Panc1 (cell line): ENCODE measurements at regions not wholly inside any gene's neighbourhood (a gene's known extent, or its start where the extent isn't known, plus 50 kb on each side); places are given as distances from the start of the nearest gene placed in this dataset.

Experiments
- CTCF ChIP-seq: fragments of 450-650 bp; IDR thresholded peaks from 2 replicates; pipeline ENCODE4 v1.5.1; 2017; ENCODE audit warnings: mild to moderate bottlenecking
- POLR2AphosphoS5 ChIP-seq: IDR thresholded peaks from 2 replicates; pipeline ENCODE4 v1.6.1; 2012; ENCODE audit warnings: mild to moderate bottlenecking, low read depth, low read length, moderate library complexity
- SIN3A ChIP-seq: IDR thresholded peaks from 2 replicates; pipeline ENCODE4 v1.6.1; 2012; ENCODE audit warnings: low read depth, mild to moderate bottlenecking, low read length, moderate library complexity, borderline replicate concordance; ENCODE audit not compliant: insufficient read depth
- TCF7L2 ChIP-seq: IDR thresholded peaks from 2 replicates; pipeline ENCODE4 v1.6.1; 2011; ENCODE audit warnings: mild to moderate bottlenecking, low read depth, low read length, inconsistent platforms
- TF ChIP-seq, protein P1 (sequence below), 2 experiments: IDR thresholded peaks; 2 replicates each; pipeline ENCODE4 v1.6.1; 2011 to 2012; ENCODE audit warnings: low read depth in 2 of 2, control low read depth in 1 of 2, low read length in 1 of 2, mild to moderate bottlenecking in 1 of 2, moderate library complexity in 1 of 2; ENCODE audit not compliant: insufficient read depth in 1 of 2

DNA sequence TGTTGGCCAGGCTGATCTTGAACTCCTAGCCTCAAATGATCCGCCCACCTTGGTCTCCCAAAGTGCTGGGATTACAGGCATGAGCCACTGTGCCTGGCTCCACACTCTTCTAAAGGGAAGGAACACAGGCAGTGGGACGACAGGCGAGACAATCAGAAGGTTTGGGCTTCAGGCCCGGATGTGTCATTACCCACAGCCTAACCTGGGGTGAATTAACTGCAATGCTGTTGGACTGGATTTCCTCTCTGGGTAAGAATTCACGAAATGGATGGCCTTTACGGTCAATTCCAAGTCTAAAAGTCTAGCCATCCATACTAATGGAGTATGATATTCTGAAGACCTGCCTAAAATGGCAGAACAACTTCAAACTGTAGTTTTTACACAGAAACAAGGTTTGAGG lies 83.7 kb upstream of the CCDC28A start:
- TF ChIP-seq CTCF (no peak), POLR2AphosphoS5 (no peak), SIN3A (no peak), TCF7L2 (no peak)
- TF ChIP-seq, protein P1, sequence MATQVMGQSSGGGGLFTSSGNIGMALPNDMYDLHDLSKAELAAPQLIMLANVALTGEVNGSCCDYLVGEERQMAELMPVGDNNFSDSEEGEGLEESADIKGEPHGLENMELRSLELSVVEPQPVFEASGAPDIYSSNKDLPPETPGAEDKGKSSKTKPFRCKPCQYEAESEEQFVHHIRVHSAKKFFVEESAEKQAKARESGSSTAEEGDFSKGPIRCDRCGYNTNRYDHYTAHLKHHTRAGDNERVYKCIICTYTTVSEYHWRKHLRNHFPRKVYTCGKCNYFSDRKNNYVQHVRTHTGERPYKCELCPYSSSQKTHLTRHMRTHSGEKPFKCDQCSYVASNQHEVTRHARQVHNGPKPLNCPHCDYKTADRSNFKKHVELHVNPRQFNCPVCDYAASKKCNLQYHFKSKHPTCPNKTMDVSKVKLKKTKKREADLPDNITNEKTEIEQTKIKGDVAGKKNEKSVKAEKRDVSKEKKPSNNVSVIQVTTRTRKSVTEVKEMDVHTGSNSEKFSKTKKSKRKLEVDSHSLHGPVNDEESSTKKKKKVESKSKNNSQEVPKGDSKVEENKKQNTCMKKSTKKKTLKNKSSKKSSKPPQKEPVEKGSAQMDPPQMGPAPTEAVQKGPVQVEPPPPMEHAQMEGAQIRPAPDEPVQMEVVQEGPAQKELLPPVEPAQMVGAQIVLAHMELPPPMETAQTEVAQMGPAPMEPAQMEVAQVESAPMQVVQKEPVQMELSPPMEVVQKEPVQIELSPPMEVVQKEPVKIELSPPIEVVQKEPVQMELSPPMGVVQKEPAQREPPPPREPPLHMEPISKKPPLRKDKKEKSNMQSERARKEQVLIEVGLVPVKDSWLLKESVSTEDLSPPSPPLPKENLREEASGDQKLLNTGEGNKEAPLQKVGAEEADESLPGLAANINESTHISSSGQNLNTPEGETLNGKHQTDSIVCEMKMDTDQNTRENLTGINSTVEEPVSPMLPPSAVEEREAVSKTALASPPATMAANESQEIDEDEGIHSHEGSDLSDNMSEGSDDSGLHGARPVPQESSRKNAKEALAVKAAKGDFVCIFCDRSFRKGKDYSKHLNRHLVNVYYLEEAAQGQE (IDR thresholded peaks at IDR 0.05; ENCODE audit: insufficient read depth in 1 of 2, low read depth in 2 of 2, low read length in 1 of 2): no peak
